Large intestine (tissue), 3 donors: ENCODE measurements at regions not wholly inside any gene's neighbourhood (a gene's known extent, or its start where the extent isn't known, plus 50 kb on each side); places are given as distances from the start of the nearest gene placed in this dataset.

ENCODE experiments used
- DNase-seq, 2 donors: peaks; one replicate each; pipeline versions ENCODE4 v3.0.0 to v3.0.0-alpha.2; 2013
- H3K27ac ChIP-seq: one replicate; pipeline ENCODE4 v1.5.1; 2013; ENCODE audit warnings: low read length
- H3K27me3 ChIP-seq: 2 replicates; pipeline ENCODE4 v1.6.1; 2013; ENCODE audit warnings: low read length; ENCODE audit not compliant: control insufficient read depth, insufficient read depth
- H3K36me3 ChIP-seq: 2 replicates; pipeline ENCODE4 v1.6.1; 2013; ENCODE audit warnings: low read length; ENCODE audit not compliant: control insufficient read depth, insufficient read depth
- H3K4me1 ChIP-seq: one replicate; pipeline ENCODE4 v1.6.1; 2013; ENCODE audit warnings: low read length; ENCODE audit not compliant: control insufficient read depth, insufficient read depth
- H3K4me3 ChIP-seq: one replicate; pipeline ENCODE4 v1.5.1; 2013; ENCODE audit warnings: low read length
- H3K9me3 ChIP-seq: one replicate; pipeline ENCODE4 v1.6.1; 2013; ENCODE audit warnings: mild to moderate bottlenecking, low read depth, low read length, moderate library complexity; ENCODE audit not compliant: control insufficient read depth
- WGBS: methylation state at CpG from one replicate; pipeline ENCODE4 v1.1.5; 2013; ENCODE audit warnings: low lambda C conversion rate; ENCODE audit not compliant: insufficient coverage; 5-methylcytosine and 5-hydroxymethylcytosine counted together

DNA sequence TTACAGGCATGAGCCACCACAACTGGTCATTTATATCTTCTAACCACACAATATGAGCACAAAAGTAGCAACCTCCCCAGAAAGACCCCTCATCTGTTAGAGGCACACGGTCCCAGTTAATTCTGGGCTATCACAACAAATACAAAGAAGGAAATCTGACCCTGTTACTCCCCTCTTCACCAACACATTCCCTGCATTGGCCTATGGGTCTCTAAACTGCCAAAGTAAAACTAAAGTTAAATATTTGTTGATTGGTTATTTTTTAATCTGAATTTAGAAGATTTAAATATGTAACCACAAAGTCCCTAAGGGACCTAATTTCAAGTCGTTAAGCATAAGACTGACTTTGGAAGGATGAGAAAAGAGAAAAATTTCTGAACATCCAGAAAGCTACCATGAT, 496.7 kb upstream of the NMUR2 start:
- Histone ChIP-seq H3K4me3 (no peak overlapping the region), H3K27ac (no peak overlapping the region), H3K4me1 (no peaks in the 10 kb centered on the region), H3K27me3 (no peaks in the 10 kb centered on the region), H3K36me3 (no peaks in the 10 kb centered on the region), H3K9me3 (no peaks in the 10 kb centered on the region)
- 100% methylated on average over 1 of the region's 2 CpGs for WGBS
- no peak for DNase-seq

DNA sequence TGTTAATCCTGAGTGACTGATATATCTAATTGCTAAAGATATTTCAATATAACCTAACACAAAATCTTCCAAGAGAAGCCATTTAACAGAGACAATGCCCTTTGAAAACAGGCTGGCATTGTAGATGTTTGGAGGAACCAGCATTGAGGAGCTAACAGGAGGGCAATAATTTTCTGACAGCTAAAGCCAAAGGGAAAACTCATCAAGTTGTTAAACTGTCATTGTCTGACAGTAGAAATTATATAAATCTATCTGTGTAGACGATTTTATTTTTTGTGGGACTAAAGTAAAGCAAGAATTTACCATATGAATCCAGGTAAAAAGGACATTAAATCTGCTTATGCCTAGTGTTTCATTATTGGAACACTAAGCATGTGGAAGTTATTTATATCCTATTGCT, 500.2 kb upstream of the NMUR2 start:
- no CpG with 5 or more reads among the region's 1 CpG for WGBS
- H3K9me3 ChIP-seq: no peaks in the 10 kb centered on the region
- no peaks in the 10 kb centered on the region for H3K4me1 ChIP-seq
- DNase-seq: no peak
- H3K27me3 ChIP-seq: no peaks in the 10 kb centered on the region
- no peaks in the 10 kb centered on the region for H3K36me3 ChIP-seq
- H3K4me3 ChIP-seq: no peak overlapping the region
- no peak overlapping the region for H3K27ac ChIP-seq

GRCh38 chr5:152907488-152908245, 502.6 kb upstream of the NMUR2 start:
- no peak overlapping the region for H3K27ac ChIP-seq
- 93% methylated on average over 4 of the region's 5 CpGs for WGBS
- no peak for DNase-seq
- no peaks in the 10 kb centered on the region for H3K9me3 ChIP-seq
- no peaks in the 10 kb centered on the region for H3K36me3 ChIP-seq
- no peaks in the 10 kb centered on the region for H3K4me1 ChIP-seq
- H3K27me3 ChIP-seq: no peaks in the 10 kb centered on the region
- H3K4me3 ChIP-seq: no peak overlapping the region

- H3K4me1 ChIP-seq: no peaks in the 10 kb centered on the region
- H3K27ac ChIP-seq: no peak overlapping the region
- no peaks in the 10 kb centered on the region for H3K36me3 ChIP-seq
- H3K9me3 ChIP-seq: no peaks in the 10 kb centered on the region
- H3K27me3 ChIP-seq: no peaks in the 10 kb centered on the region
- DNase-seq: no peak
- no peak overlapping the region for H3K4me3 ChIP-seq
- WGBS: 94% methylated on average over 2 of the region's 4 CpGs
These were observed 507.8 kb upstream of the NMUR2 start for GRCh38 chr5:152912924-152913323.

DNA sequence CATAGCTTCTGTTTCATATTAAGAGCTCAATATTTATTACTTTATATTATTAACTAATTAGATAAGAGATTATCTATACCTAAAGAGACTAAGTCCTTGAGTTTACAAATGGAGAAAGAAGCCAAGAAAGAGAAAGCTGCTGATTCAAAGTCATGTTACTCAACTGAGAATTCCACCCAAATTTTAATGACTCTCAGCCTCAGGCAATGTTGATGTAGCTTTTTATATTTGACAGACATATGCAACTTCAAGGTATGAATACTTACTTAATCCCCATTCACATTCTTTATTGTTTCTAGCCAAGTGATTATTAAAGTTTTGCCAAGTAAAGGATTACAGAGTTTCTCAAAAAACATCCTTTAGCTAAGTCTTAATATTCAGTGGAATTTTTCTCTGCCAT, 527.5 kb upstream of the NMUR2 start:
- no peak overlapping the region for H3K27ac ChIP-seq
- no peaks in the 10 kb centered on the region for H3K4me1 ChIP-seq
- no peaks in the 10 kb centered on the region for H3K9me3 ChIP-seq
- no peak for DNase-seq
- no peak overlapping the region for H3K4me3 ChIP-seq
- H3K27me3 ChIP-seq: no peaks in the 10 kb centered on the region
- no peaks in the 10 kb centered on the region for H3K36me3 ChIP-seq

GRCh38 chr5:152933056-152933455, 528.0 kb upstream of the NMUR2 start:
- no peaks in the 10 kb centered on the region for H3K36me3 ChIP-seq
- no CpG with 5 or more reads among the region's 2 CpGs for WGBS
- DNase-seq: no peak
- no peak overlapping the region for H3K4me3 ChIP-seq
- no peaks in the 10 kb centered on the region for H3K9me3 ChIP-seq
- no peak overlapping the region for H3K27ac ChIP-seq
- no peaks in the 10 kb centered on the region for H3K4me1 ChIP-seq
- H3K27me3 ChIP-seq: no peaks in the 10 kb centered on the region

GRCh38 chr5:152938630-152939029, 533.6 kb upstream of the NMUR2 start:
- no peak for DNase-seq
- Histone ChIP-seq H3K27me3 (no peaks in the 10 kb centered on the region), H3K36me3 (no peaks in the 10 kb centered on the region), H3K4me1 (no peaks in the 10 kb centered on the region), H3K4me3 (no peak overlapping the region), H3K9me3 (no peaks in the 10 kb centered on the region), H3K27ac (no peak overlapping the region)
- WGBS: no CpG with 5 or more reads among the region's 1 CpG

DNA sequence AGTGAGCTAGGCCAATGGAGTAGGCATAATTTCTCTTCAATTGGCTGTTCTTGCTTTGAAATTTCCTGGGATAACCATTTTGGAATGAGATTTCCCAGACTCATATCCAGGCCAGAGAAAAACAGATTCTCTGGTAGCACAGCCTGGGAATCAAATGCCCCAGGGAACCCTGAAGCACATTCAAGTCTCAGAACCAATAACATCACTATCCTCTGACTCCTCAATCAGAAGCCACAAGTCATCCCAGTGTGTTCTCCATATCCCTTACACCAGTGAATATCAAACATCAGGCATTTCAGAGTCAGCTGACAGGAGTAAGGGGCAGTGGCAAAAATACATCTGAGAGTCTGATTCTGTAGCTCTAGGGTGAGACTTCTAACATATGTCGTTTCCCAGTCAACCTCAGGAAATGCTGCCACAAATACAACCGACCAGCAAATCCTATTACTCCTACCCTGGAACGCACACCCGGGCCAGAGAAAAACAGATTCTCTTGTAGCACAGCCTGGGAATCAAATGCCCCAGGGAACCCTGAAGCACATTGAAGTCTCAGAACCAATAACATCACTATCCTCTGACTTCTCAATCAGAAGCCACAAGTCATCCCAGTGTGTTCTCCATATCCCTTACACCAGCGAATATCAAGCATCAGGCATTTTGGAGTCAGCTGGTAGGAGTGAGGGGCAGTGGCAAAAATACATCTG, 537.7 kb upstream of the NMUR2 start:
- H3K4me3 ChIP-seq: no peak overlapping the region
- H3K27me3 ChIP-seq: no peaks in the 10 kb centered on the region
- no peaks in the 10 kb centered on the region for H3K9me3 ChIP-seq
- H3K27ac ChIP-seq: no peak overlapping the region
- no peak for DNase-seq
- WGBS: no CpG with 5 or more reads among the region's 5 CpGs
- no peaks in the 10 kb centered on the region for H3K36me3 ChIP-seq
- no peaks in the 10 kb centered on the region for H3K4me1 ChIP-seq

DNA sequence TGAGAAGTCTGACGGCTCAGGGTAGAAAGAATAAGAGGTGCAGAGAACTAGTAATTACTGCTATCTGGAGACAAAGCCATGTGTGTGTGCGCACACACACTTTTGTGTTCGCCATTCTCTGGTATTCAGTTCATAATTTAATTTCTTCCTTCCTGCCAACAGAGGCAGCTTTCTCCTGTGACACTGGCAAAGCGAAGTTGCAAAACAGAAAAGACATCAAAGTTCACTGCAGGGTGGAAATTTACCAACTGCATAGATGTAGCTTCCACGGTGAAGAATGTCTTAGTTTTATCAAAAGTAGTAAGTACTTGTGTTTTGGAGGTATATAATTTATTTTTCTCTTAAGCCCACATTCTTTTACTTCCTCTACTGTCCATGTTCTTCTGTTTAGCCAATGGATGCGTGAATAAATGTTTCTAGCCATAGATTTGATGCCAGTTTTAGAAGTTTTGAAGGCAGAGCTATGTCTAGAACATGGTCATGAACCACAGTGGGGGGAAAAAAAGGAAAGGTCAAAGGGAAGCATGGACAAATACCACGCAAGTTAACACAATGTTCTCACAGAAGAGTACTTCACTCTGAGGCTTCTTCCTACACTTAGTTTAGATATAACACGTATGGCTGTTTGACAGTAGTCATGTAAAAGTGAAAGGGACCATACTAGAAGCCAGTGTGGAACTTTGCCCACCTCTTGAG, 536.5 kb upstream of the GRIA1 start:
- WGBS: 89% methylated on average over 3 of the region's 8 CpGs
- H3K27ac ChIP-seq: no peak overlapping the region
- no peak overlapping the region for H3K4me3 ChIP-seq
- H3K9me3 ChIP-seq: no peaks in the 10 kb centered on the region
- no peak for DNase-seq
- H3K36me3 ChIP-seq: no peaks in the 10 kb centered on the region
- no peaks in the 10 kb centered on the region for H3K27me3 ChIP-seq
- no peaks in the 10 kb centered on the region for H3K4me1 ChIP-seq

DNA sequence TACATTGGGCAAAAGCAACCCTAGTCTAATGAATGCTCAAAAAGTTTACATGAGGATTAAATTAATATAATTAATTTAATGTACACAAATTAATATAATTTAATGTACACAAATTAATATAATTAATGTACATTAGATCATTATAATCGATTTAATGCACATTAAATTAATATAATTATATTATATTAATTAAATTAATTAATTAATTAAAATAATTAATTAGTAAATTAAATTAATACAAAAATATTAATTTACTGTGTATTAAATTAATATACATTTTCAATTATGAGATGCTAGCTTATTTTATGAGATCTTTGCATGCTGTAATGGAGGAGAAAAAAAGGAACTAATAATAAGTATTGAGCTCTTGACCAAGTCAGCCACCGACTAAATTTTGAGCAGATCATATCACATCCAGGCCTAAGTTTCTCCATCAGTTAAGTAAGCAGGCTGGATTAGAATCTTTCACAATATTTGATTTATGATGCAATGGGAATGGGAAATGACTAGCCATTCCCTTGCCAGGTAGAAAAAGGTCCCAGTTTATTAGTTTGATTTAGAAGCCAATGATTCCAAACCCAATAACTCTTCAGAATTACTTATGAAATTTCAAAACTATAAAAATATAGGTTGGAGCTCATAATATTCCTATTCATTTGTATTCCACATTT, 533.4 kb upstream of the GRIA1 start:
- Histone ChIP-seq H3K36me3 (no peaks in the 10 kb centered on the region), H3K27ac (no peak overlapping the region), H3K27me3 (no peaks in the 10 kb centered on the region), H3K4me1 (no peaks in the 10 kb centered on the region), H3K4me3 (no peak overlapping the region), H3K9me3 (no peaks in the 10 kb centered on the region)
- WGBS: 43% methylated on average over 1 of the region's 2 CpGs
- no peak for DNase-seq
